Pancreas (tissue), 10 donors: ENCODE measurements at regions not wholly inside any gene's neighbourhood (a gene's known extent, or its start where the extent isn't known, plus 50 kb on each side); places are given as distances from the start of the nearest gene placed in this dataset.

Experiments
- ATAC-seq, 4 donors: fragments of 200-7000 bp; cut with Tn5 transposase; one replicate each; pipeline versions ENCODE4 v1.8.0 to v1.9.1; 2020; ENCODE audit warnings: mild to moderate bottlenecking in 4 of 4, moderate library complexity in 4 of 4
- DNase-seq, 6 donors: peaks; one replicate each; pipeline ENCODE4 v3.0.0-alpha.2; 2020
- FAIRE-seq: peaks from 2 replicates; lab custom pipeline; 2012; peaks lifted over from hg19 to GRCh38; lab: Jason Lieb, UNC
- H3K27ac ChIP-seq, 4 donors: fragments of 200-600 bp; sonication (generic); 1 replicate in 3 of 4; 2 replicates in 1 of 4; pipeline versions ENCODE4 v1.5.0 to v1.8.0; 2020
- H3K27me3 ChIP-seq, 4 donors: fragments of 200-600 bp; one replicate each; pipeline ENCODE4 v1.8.0; 2021
- H3K36me3 ChIP-seq, 3 donors: fragments of 200-600 bp; sonication (generic) in 1 of 3; one replicate each; pipeline versions ENCODE4 v1.5.0 to v1.8.0; 2020 to 2021
- H3K4me1 ChIP-seq, 3 donors: fragments of 200-600 bp; one replicate each; pipeline ENCODE4 v1.8.0; 2021
- H3K4me3 ChIP-seq, 4 donors: fragments of 200-600 bp; sonication (generic) in 2 of 4; one replicate each; pipeline versions ENCODE4 v1.5.0 to v1.8.0; 2020 to 2021
- H3K9me3 ChIP-seq, 4 donors: fragments of 200-600 bp; one replicate each; pipeline ENCODE4 v1.8.0; 2021
- WGBS, 2 donors: extraction: QIAGEN DNeasy Blood & Tissue Kit; methylation state at CpG; one replicate each; pipeline ENCODE4 v1.1.7; 2013; 5-methylcytosine and 5-hydroxymethylcytosine counted together
- intact Hi-C, 3 donors: fragments of 100-400 bp; cut with DNase I; formaldehyde crosslinking; loops; one replicate each; pipeline versions ENCODE4 v1.11.1 to v1.14.2; 2022
- TF ChIP-seq, protein P1 (sequence below), 4 donors: fragments of 200-600 bp; sonication (generic) in 3 of 4; IDR thresholded peaks; one replicate each; pipeline versions ENCODE4 v1.5.0 to v1.8.0; 2021; ENCODE audit warnings: antibody characterized with exemption in 4 of 4
- donor health status: healthy with polysubstance abuse.
- donor health status: DM: no; HTN: no; CAD: no; lungs with moderate emphysema.
- donor health status: DM: no; HTN: no; CAD: no.
- donor health status: control.
- donor health status: control.
- donor health status: Bipolar disorder and iron deficiency.
- donor health status: DM: yes; HTN: yes; CAD: no.
- donor health status: DM: no; HTN: no; CAD: no.
- donor health status: DM: no; HTN: no; CAD: no.
- donor health status: DM: yes; HTN: yes; CAD: no.

- Histone ChIP-seq H3K27me3 (no peaks in the 10 kb centered on the region), H3K4me3 (no peak overlapping the region), H3K27ac (no peak overlapping the region), H3K9me3 (no peaks in the 10 kb centered on the region), H3K4me1 (no peaks in the 10 kb centered on the region), H3K36me3 (no peaks in the 10 kb centered on the region)
- no peak for ATAC-seq
- DNase-seq, result no peak
- 42 to 44% methylated on average over 10 of the region's 10 CpGs for WGBS, 2 donors
- FAIRE-seq, result no peak
- intact Hi-C loops, result no loop called here
- TF ChIP-seq, protein P1, sequence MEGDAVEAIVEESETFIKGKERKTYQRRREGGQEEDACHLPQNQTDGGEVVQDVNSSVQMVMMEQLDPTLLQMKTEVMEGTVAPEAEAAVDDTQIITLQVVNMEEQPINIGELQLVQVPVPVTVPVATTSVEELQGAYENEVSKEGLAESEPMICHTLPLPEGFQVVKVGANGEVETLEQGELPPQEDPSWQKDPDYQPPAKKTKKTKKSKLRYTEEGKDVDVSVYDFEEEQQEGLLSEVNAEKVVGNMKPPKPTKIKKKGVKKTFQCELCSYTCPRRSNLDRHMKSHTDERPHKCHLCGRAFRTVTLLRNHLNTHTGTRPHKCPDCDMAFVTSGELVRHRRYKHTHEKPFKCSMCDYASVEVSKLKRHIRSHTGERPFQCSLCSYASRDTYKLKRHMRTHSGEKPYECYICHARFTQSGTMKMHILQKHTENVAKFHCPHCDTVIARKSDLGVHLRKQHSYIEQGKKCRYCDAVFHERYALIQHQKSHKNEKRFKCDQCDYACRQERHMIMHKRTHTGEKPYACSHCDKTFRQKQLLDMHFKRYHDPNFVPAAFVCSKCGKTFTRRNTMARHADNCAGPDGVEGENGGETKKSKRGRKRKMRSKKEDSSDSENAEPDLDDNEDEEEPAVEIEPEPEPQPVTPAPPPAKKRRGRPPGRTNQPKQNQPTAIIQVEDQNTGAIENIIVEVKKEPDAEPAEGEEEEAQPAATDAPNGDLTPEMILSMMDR (IDR thresholded peaks at IDR 0.05), result no peak
Measured at GRCh38 chr20:56715309-56715708, 86.2 kb downstream of the TFAP2C start.

DNA sequence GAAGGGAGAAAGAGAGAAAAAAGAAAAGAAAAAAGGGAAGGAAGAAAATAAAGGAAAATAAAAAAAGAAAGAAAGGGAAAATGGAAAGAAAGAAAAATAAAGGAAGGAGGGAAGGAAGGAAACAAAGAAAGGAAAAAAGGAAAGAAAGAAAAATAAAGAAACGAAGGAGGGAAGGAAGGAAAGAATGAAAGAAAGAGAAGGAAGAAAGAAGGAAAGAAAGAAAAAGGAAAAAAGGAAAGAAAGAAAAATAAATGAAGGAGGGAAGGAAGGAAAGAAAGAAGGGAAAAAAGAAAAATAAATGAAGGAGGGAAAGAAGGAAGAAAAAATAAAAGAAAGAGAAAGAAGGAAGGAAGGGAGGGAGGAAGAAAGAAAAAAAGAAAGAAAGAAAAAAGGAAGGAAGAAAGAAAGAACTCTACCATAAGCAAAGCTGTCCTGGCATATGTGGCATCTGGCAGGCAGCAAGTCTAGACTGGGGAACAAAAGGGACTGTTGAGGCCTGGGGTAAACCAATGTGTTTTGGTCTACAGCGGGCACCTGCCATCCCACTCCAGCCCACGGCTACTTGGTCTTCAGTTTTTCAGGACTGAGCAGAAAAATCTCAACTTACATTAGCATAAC, 86.9 kb downstream of the TFAP2C start:
- no peak for DNase-seq
- intact Hi-C loops, result no loop called here
- H3K4me3 ChIP-seq, result no peak overlapping the region
- 53 to 55% methylated on average over 3 of the region's 3 CpGs for WGBS, 2 donors
- no peaks in the 10 kb centered on the region for H3K27me3 ChIP-seq
- H3K4me1 ChIP-seq, result no peaks in the 10 kb centered on the region
- TF ChIP-seq, protein P1 (IDR thresholded peaks at IDR 0.05), result no peak
- FAIRE-seq, result no peak
- no peaks in the 10 kb centered on the region for H3K36me3 ChIP-seq
- no peak overlapping the region for H3K27ac ChIP-seq
- no peak for ATAC-seq
- no peaks in the 10 kb centered on the region for H3K9me3 ChIP-seq

GRCh38 chr20:56716806-56717205, 87.7 kb downstream of the TFAP2C start:
- Histone ChIP-seq H3K4me3 (no peak overlapping the region), H3K36me3 (no peaks in the 10 kb centered on the region), H3K27ac (no peak overlapping the region), H3K9me3 (no peaks in the 10 kb centered on the region), H3K4me1 (no peaks in the 10 kb centered on the region), H3K27me3 (no peaks in the 10 kb centered on the region)
- 66 to 67% methylated on average over 11 of the region's 11 CpGs for WGBS, 2 donors
- TF ChIP-seq, protein P1 (IDR thresholded peaks at IDR 0.05), result no peak
- intact Hi-C loops, result no loop called here
- no peak for DNase-seq
- no peak for ATAC-seq
- FAIRE-seq, result no peak

- FAIRE-seq (no peak), DNase-seq (no peak), ATAC-seq (no peak)
- Histone ChIP-seq H3K27ac (no peak overlapping the region), H3K4me1 (no peaks in the 10 kb centered on the region), H3K27me3 (no peaks in the 10 kb centered on the region), H3K36me3 (no peaks in the 10 kb centered on the region), H3K9me3 (no peaks in the 10 kb centered on the region), H3K4me3 (no peak overlapping the region)
- TF ChIP-seq, protein P1 (IDR thresholded peaks at IDR 0.05), result no peak
- intact Hi-C loops, result no loop called here
- WGBS, 2 donors, result 34 to 68% methylated on average over 2 of the region's 2 CpGs
Measured at GRCh38 chr20:56718816-56719215, 89.7 kb downstream of the TFAP2C start.

DNA sequence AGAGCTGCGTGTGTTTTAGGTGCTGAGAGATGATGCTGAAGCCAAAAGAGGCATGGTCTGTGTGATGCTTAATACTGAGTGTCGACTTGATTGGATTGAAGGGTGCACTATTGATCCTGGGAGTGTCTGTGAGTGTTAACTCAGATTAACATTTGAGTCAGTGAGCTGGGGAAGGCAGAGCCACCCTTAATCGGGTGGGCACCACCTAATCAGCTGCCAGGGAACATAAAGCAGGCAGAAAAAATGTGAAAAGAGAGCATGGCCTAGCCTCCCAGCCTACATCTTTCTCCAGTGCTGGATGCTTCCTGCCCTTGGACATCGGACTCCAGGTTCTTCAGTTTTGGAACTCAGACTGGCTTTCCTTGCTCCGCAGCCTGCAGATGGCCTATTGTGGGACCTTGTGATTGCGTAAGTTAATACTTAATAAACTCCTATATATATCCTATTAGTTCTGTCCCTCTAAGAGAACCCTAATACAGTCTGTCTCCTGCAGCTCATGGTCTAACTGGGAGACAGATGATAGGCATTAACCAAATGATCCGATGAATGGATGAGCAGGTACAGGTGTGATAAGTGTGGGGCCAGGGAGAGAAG, 91.6 kb downstream of the TFAP2C start:
- no peak overlapping the region for H3K27ac ChIP-seq

More for the DNA sequence above, 91.6 kb downstream of the TFAP2C start:
- TF ChIP-seq, protein P1 (IDR thresholded peaks at IDR 0.05), result no peak
- WGBS, 2 donors, result 64 to 76% methylated on average over 7 of the region's 7 CpGs
- H3K36me3 ChIP-seq, result no peaks in the 10 kb centered on the region
- no peaks in the 10 kb centered on the region for H3K27me3 ChIP-seq
- ATAC-seq, result no peak
- no peaks in the 10 kb centered on the region for H3K9me3 ChIP-seq
- intact Hi-C loops, result no loop called here
- DNase-seq, result no peak
- H3K4me3 ChIP-seq, result no peak overlapping the region
- no peaks in the 10 kb centered on the region for H3K4me1 ChIP-seq
- no peak for FAIRE-seq
